22Rv1 (cell line): ENCODE measurements at regions not wholly inside any gene's neighbourhood (a gene's known extent, or its start where the extent isn't known, plus 50 kb on each side); places are given as distances from the start of the nearest gene placed in this dataset.

Experiments used
- CTCF ChIP-seq: fragments of 450-650 bp; IDR thresholded peaks from 2 replicates; pipeline ENCODE4 v1.5.1; 2017; ENCODE audit warnings: mild to moderate bottlenecking
- ZFX ChIP-seq: fragments of 450-650 bp; IDR thresholded peaks from 2 replicates; pipeline ENCODE4 v1.6.1; 2017; ENCODE audit warnings: antibody characterized with exemption, borderline replicate concordance

GRCh38 chr4:11002961-11003360, 318.4 kb upstream of the CLNK start:
- no peak for TF ChIP-seq CTCF
- TF ChIP-seq ZFX: no peak
